ENCODE measurements at regions not wholly inside any gene's neighbourhood (a gene's known extent, or its start where the extent isn't known, plus 50 kb on each side); places are given as distances from the start of the nearest gene placed in this dataset.
"Not testable (repeated sequence)": the region's sequence is repeated elsewhere in the genome, so short reads cannot be mapped to it uniquely, and the experiment has no call there.

- DNase-seq (ENCODE audit: low spot score): no peak
- no peak for TF ChIP-seq CTCF (IDR thresholded peaks at IDR 0.05; ENCODE audit: extremely low read depth, missing control alignments)
These were observed 121.0 kb downstream of the MTHFS start for GRCh38 chr15:79775821-79776220.

- no peak for DNase-seq (ENCODE audit: low spot score)
- TF ChIP-seq CTCF (IDR thresholded peaks at IDR 0.05; ENCODE audit: extremely low read depth, missing control alignments): no peak
These were observed 118.9 kb downstream of the MTHFS start for GRCh38 chr15:79777916-79778315.

GRCh38 chr15:79778378-79778990 is 118.3 kb downstream of the MTHFS start:
- no peak for TF ChIP-seq CTCF (IDR thresholded peaks at IDR 0.05; ENCODE audit: extremely low read depth, missing control alignments)
- DNase-seq (ENCODE audit: low spot score): no peak

DNA sequence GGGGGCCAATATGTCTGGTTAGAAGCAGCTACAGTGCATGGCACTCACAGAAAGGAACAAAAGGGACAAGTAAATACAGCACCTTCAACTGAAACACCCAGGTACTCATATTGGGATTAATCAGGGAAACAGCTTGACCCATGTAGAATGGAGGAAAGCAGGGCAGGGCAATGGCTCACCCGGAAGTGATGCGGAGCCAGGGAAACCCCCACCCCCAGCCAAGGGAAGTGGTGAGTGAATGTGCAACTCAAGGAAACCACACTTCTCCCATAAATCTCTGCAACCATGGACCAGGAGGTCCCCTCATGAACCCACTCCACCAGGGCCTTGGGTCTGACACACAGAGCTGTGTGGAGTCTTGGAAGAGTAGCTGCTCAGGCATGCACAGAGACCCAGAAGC is 117.1 kb downstream of the MTHFS start:
- no peak for DNase-seq (ENCODE audit: low spot score)
- no peak for TF ChIP-seq CTCF (IDR thresholded peaks at IDR 0.05; ENCODE audit: extremely low read depth, missing control alignments)

DNA sequence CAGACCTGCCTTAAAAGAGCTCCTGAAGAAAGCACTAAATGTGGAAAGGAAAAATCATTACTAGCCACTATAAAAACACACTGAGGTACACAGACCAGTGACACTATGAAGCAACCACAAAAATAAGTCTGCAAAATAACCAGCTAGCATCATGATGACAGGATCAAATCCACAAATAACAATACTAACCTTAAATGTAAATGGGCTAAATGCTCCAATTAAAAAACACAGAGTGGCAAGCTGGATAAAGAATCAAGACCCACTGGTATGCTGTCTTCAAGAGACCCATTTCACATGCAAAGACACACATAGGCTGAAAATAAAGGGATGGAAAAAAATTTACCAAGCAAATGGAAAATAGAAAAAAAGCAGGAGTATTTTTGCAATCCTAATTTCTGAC is 114.5 kb downstream of the MTHFS start:
- not testable (repeated sequence) for DNase-seq (ENCODE audit: low spot score)

Data from GM20000 (cell line).